ENCODE measurements at regions not wholly inside any gene's neighbourhood (a gene's known extent, or its start where the extent isn't known, plus 50 kb on each side); places are given as distances from the start of the nearest gene placed in this dataset.
"Not testable (repeated sequence)": the region's sequence is repeated elsewhere in the genome, so short reads cannot be mapped to it uniquely, and the experiment has no call there.

DNA sequence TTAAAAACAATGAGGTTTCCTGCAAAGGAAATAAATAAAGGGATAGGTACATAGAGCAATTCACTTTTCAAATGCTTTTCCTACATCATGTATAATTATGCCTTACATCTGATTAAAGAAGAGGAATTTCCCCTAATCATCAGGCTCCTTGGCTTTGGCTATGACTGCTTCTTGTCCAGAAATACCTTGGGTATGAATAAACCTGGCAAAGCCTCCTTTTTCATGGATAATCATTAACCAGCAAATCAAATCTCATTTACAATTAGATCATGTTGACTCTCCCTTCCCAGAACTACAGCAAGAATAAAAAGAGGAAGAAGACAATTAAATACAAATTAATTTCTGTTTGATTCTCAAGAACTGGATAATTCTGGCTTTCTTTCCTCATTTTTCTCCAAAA, 58.0 kb upstream of the CD2AP start:
- DNase-seq (ENCODE audit: extremely low read depth, low read depth), result no peak
- TF ChIP-seq, protein P1, sequence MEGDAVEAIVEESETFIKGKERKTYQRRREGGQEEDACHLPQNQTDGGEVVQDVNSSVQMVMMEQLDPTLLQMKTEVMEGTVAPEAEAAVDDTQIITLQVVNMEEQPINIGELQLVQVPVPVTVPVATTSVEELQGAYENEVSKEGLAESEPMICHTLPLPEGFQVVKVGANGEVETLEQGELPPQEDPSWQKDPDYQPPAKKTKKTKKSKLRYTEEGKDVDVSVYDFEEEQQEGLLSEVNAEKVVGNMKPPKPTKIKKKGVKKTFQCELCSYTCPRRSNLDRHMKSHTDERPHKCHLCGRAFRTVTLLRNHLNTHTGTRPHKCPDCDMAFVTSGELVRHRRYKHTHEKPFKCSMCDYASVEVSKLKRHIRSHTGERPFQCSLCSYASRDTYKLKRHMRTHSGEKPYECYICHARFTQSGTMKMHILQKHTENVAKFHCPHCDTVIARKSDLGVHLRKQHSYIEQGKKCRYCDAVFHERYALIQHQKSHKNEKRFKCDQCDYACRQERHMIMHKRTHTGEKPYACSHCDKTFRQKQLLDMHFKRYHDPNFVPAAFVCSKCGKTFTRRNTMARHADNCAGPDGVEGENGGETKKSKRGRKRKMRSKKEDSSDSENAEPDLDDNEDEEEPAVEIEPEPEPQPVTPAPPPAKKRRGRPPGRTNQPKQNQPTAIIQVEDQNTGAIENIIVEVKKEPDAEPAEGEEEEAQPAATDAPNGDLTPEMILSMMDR (IDR thresholded peaks at IDR 0.05; ENCODE audit: low read depth, low read length), result no peak

- TF ChIP-seq, protein P1 (IDR thresholded peaks at IDR 0.05; ENCODE audit: low read depth, low read length), result no peak
- DNase-seq (ENCODE audit: extremely low read depth, low read depth), result no peak
These were observed 56.9 kb upstream of the CD2AP start for GRCh38 chr6:47420394-47421371.

GRCh38 chr6:47423079-47423478, 54.5 kb upstream of the CD2AP start:
- DNase-seq (ENCODE audit: extremely low read depth, low read depth), result no peak
- TF ChIP-seq, protein P1 (IDR thresholded peaks at IDR 0.05; ENCODE audit: low read depth, low read length), result no peak

DNA sequence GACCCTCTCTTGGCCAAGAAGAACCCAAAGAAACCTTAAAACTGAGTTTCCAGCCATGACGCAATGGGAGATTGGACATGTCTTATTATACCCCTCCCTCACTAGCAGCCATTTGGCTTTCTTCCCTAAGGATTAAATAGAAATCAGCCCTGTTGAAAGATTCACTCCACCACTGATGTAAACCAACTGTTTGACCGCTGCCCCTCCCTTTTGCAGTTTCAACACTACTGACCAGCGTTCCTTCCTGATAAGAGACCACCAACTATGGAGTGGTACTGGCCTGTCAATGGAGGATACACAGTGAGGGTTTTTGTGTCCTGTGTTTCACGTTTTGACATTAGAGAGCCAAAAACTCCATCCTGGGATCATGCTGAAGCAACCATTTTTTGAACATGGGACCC, 53.2 kb upstream of the CD2AP start:
- TF ChIP-seq, protein P1 (IDR thresholded peaks at IDR 0.05; ENCODE audit: low read depth, low read length), result no peak
- DNase-seq (ENCODE audit: extremely low read depth, low read depth), result no peak

- not testable (repeated sequence) for DNase-seq (ENCODE audit: extremely low read depth, low read depth)
These were observed 51.9 kb upstream of the CD2AP start for GRCh38 chr6:47425724-47426123.

GRCh38 chr6:47426524-47427302, 50.9 kb upstream of the CD2AP start:
- TF ChIP-seq, protein P1 (IDR thresholded peaks at IDR 0.05; ENCODE audit: low read depth, low read length), result no peak
- no peak for DNase-seq (ENCODE audit: extremely low read depth, low read depth)

DNA sequence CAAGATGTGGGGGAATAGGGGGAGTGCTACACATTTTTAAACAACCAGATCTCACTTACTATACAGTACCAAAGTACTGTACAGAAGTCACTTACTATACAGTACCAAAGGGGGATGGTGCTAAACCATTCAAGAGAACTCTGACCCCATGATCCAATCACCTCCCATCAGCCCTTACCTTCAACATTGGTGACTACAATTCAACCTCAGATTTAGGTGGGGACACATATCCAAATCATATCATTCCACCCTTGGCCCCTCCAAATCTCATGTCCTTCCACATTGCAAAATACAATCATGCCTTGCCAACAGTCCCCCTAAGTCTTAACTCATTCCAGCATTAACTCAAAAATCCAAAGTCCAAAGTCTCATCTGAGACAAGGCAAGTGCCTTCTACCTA, 49.9 kb upstream of the CD2AP start:
- TF ChIP-seq, protein P1 (IDR thresholded peaks at IDR 0.05; ENCODE audit: low read depth, low read length), result no peak
- no peak for DNase-seq (ENCODE audit: extremely low read depth, low read depth)

All from AG09319 (cell line).